ENCODE measurements at regions not wholly inside any gene's neighbourhood (a gene's known extent, or its start where the extent isn't known, plus 50 kb on each side); places are given as distances from the start of the nearest gene placed in this dataset.
A peak's percentile ranks its signal among the peaks of the same experiment; 100 is the strongest.
"Not testable (repeated sequence)": the region's sequence is repeated elsewhere in the genome, so short reads cannot be mapped to it uniquely, and the experiment has no call there.

GRCh38 chr6:27095914-27096313 lies 151.6 kb upstream of the PRSS16 start:
- no peak for FAIRE-seq
- DNase-seq (ENCODE audit: low spot score) = no peak

DNA sequence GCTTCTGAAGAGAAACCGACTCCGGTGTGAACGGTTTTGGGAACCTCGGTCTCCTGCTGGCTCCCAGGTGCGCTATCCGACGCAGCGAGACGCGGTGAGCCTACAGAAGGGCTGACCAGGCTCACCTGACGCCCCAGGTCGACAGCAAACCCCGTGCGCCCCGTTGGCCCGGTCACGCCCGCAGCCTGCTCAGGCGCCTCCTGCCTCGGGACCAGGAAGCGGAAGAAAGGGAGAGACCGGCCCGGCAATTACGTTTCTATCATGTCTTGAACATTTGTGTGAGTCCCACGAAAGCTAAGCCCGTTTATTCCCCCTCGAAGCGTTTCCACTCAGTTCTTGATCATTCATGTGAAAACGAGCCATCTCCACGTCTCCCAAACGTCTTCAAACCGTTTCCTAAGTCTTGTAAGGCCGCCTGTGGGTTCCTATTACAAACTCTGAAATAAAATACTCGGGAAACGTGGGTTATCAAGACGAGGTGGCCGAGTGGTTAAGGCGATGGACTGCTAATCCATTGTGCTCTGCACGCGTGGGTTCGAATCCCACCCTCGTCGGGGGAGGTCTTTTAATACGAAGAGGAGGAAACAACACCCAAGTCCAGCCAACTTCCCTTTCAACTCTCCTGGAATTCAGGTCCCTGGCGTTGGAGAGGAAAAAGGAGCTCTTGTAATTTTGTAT lies 150.5 kb upstream of the PRSS16 start:
- DNase-seq (ENCODE audit: low spot score) (no peak), FAIRE-seq (no peak)

- no peak for FAIRE-seq
These were observed 148.5 kb upstream of the PRSS16 start for GRCh38 chr6:27098956-27099355.

GRCh38 chr6:27100921-27101320 lies 146.6 kb upstream of the PRSS16 start:
- DNase-seq (ENCODE audit: low spot score) = no peak
- FAIRE-seq = no peak

More at GRCh38 chr6:27098956-27099355, 148.5 kb upstream of the PRSS16 start:
- no peak for DNase-seq (ENCODE audit: low spot score)

GRCh38 chr6:27101824-27102223 lies 145.7 kb upstream of the PRSS16 start:
- no peak for FAIRE-seq
- no peak for DNase-seq (ENCODE audit: low spot score)

- DNase-seq (ENCODE audit: low spot score) (no peak), FAIRE-seq (no peak)
These were observed 141.1 kb upstream of the PRSS16 start for GRCh38 chr6:27106382-27106781.

GRCh38 chr6:27111743-27112142 lies 135.8 kb upstream of the PRSS16 start:
- no peak for FAIRE-seq
- DNase-seq (ENCODE audit: low spot score) = no peak

DNA sequence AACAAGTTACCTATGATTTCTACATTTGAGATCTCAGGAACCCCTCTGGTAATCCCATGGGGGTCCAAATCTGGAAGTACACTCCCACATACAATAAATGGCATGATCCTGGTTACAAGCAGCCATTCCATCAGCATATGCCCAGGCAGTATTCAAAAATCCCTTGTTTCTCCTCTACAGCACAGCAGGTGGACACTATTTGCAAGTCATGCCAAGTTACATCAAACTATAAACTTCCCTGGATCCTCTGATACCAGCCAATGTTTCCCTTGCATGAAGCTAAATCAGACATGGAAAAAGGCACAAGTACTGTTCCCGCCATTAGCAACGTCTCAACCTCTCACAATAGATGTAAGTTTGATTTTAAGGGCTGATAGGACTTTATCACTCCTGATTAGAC lies 134.5 kb upstream of the PRSS16 start:
- FAIRE-seq = no peak

DNA sequence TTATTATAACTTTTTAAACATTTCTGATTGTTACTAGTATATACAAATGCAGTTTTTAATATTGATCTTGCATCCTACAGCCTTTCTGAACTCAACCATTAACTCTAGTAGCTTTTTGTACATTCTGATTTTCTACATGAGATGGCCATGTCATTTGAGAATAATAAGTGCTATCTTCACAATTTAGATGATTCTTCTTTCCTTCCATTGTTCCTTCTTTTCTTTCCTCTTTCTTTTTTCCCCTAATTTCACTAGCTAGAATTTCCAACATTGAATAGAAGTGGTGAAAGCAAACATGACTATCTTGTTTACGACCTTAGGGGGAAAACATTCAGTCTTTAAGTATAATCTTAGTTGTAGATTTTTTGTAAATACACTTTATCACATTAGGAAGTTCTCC lies 128.2 kb upstream of the PRSS16 start:
- DNase-seq (ENCODE audit: low spot score) (no peak), FAIRE-seq (no peak)

More for the DNA sequence above, 134.5 kb upstream of the PRSS16 start:
- no peak for DNase-seq (ENCODE audit: low spot score)

- FAIRE-seq = no peak
- no peak for DNase-seq (ENCODE audit: low spot score)
These were observed 127.7 kb upstream of the PRSS16 start for GRCh38 chr6:27119761-27120160.

- DNase-seq (ENCODE audit: low spot score) (no peak), FAIRE-seq (no peak)
These were observed 125.9 kb upstream of the PRSS16 start for GRCh38 chr6:27121640-27122039.

DNA sequence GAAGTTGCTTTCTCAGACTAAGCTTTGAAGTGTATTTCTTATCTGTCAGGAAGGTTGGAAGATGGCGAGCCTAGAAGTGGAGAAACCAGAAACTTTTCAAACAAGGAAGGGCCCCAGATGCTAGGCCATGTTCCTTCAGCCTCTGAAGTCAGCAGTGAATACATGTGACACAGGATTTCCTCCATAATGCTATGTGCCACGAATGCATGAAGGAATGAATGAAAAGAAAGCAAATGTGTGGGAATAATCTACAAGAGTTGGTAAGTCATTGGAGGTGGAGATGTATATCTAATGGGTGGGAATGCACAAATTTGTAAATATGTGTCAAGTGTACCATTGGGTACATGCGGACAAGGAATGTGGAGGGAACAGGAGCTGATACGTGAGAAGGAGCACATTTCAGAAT lies 123.2 kb upstream of the PRSS16 start:
- DNase-seq (ENCODE audit: low spot score) (no peak), FAIRE-seq (no peak)

- DNase-seq (ENCODE audit: low spot score) (no peak), FAIRE-seq (no peak)
These were observed 121.3 kb upstream of the PRSS16 start for GRCh38 chr6:27126046-27126814.

- DNase-seq (ENCODE audit: low spot score) (peak; percentile 79), FAIRE-seq (no peak)
These were observed 120.5 kb upstream of the PRSS16 start for GRCh38 chr6:27126815-27127537.

GRCh38 chr6:27127874-27128273 lies 119.6 kb upstream of the PRSS16 start:
- not testable (repeated sequence) for FAIRE-seq

GRCh38 chr6:27128311-27129094 lies 119.0 kb upstream of the PRSS16 start:
- DNase-seq (ENCODE audit: low spot score) (no peak), FAIRE-seq (no peak)

More at GRCh38 chr6:27127874-27128273, 119.6 kb upstream of the PRSS16 start:
- not testable (repeated sequence) for DNase-seq (ENCODE audit: low spot score)

DNA sequence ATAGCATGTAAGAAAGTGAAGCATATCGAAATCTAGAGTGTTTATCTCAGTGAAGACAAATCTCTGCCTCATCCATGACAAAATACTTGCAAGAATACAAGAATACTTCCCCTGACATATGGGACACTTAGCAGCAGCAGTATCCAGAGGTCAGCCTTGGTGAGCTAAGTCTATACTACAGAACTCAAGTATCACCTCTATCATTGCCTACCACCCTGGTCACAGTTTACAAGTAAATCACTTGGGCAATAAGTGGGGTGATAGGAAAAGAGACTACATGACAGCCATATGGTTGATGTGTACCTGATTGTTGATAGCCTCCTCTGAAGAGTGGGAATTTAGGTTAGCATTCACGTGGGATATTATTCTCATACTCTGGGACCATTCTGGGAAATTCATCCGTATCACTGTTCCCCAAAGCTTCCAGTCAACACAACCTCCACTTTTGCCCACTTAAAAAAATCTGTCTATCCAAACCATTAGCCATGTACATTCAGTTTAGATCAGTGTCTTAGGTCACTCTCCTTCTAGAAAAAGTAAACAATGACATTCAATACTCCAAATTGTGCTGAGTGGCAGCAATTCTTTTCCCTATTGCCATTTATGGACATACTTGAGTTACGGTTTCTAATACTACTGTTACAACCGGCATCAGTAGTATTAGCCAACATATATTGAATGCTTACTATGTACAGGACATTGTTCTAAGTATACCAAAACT lies 118.2 kb upstream of the PRSS16 start:
- DNase-seq (ENCODE audit: low spot score) = no peak
- FAIRE-seq = no peak

DNA sequence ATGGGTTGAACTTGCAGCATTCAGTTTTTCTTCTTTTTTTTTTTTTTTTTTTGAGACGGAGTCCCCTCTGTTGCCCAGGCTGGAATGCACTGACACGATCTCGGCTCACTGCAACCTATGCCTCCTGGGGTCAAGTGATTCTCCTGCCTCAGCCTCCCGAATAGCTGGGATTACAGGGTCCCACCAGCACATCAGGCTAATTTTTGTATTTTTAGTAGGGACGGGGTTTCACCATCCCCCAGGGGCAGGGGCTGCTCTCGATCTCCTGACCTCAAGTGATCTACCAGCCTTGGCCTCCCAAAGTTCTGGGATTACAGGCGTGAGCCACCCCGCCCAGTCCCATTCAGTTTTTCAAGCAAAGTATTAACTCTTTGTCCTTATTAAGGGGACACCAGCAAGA lies 117.6 kb upstream of the PRSS16 start:
- no peak for FAIRE-seq
- DNase-seq (ENCODE audit: low spot score) = no peak

DNA sequence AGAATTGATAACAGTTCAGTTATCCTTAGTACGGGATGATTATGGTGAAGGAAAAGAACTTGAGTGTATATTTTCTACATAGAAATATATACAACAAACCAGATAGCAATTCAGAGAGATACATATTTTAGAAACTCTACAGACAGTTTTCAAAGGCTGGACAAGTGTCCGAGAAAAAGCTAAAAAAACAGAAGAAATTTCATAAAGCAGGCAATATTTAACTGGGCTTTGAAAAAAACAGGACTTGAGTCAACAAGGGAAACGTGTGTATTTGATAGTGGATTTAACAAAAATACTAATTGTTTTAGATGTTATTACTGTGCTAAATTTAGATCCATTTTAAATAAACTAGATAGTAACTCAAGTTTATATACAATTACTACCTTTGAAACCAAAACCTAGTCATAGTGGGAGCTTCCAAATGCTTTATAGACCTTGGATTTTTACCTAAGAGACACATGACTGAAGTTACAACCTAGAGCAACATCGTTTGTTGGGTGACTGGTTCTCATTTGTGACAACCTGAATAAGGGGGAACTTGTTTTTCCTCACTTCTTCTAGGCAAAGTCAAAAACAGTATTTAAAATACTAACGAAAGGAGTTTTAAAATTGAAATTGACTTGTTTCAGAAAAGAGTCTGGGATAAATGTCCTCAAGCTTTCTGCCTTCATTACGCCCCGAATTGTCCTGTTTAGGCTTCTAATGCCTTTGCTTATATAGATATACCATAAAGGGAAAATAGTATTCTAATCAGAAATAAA lies 116.7 kb upstream of the PRSS16 start:
- no peak for DNase-seq (ENCODE audit: low spot score)
- FAIRE-seq = no peak

DNA sequence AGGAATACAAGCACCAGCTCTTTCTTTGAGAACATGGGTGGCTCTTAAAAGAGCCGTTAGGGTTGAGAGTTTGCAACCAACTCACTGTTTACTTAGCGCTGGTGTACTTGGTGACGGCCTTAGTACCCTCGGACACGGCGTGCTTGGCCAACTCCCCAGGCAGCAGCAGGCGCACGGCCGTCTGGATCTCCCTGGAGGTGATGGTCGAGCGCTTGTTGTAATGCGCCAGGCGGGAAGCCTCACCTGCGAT lies 115.3 kb upstream of the PRSS16 start:
- not testable (repeated sequence) for DNase-seq (ENCODE audit: low spot score); FAIRE-seq
